H9 (cell line): ENCODE measurements at regions not wholly inside any gene's neighbourhood (a gene's known extent, or its start where the extent isn't known, plus 50 kb on each side); places are given as distances from the start of the nearest gene placed in this dataset.

Experiments
- DNase-seq: peaks from one replicate; pipeline ENCODE4 v3.0.0-alpha.2; 2017
- H2AFZ ChIP-seq: one replicate; pipeline ENCODE4 v1.6.1; 2013; ENCODE audit warnings: mild to moderate bottlenecking, low read length, control low read depth, moderate library complexity
- H2AK5ac ChIP-seq: 2 replicates; pipeline ENCODE4 v1.6.1; 2013; ENCODE audit warnings: low read length, control low read depth, mixed read lengths; ENCODE audit not compliant: insufficient read length
- H2BK120ac ChIP-seq: one replicate; pipeline ENCODE4 v1.6.1; 2013; ENCODE audit warnings: low read depth, mild to moderate bottlenecking, low read length, control low read depth, inconsistent platforms; ENCODE audit not compliant: poor library complexity, severe bottlenecking
- H2BK12ac ChIP-seq: 2 replicates; pipeline ENCODE4 v1.6.1; 2013; ENCODE audit warnings: low read length, control low read depth, mixed read lengths, low read depth; ENCODE audit not compliant: insufficient read length
- H2BK15ac ChIP-seq: 2 replicates; pipeline ENCODE4 v1.6.1; 2013; ENCODE audit warnings: low read depth, low read length, control low read depth
- H2BK20ac ChIP-seq: one replicate; pipeline ENCODE4 v1.6.1; 2013; ENCODE audit warnings: low read depth, mild to moderate bottlenecking, low read length, control low read depth, inconsistent platforms; ENCODE audit not compliant: poor library complexity, severe bottlenecking
- H2BK5ac ChIP-seq: 2 replicates; pipeline ENCODE4 v1.6.1; 2013; ENCODE audit warnings: low read length, control low read depth, mixed read lengths; ENCODE audit not compliant: insufficient read length
- H3K14ac ChIP-seq: 2 replicates; pipeline ENCODE4 v1.6.1; 2013; ENCODE audit warnings: low read length, control low read depth; ENCODE audit not compliant: insufficient read depth
- H3K18ac ChIP-seq: 2 replicates; pipeline ENCODE4 v1.6.1; 2013; ENCODE audit warnings: low read depth, mild to moderate bottlenecking, mixed read lengths, low read length, control low read depth; ENCODE audit not compliant: insufficient read length
- H3K23ac ChIP-seq: 2 replicates; pipeline ENCODE4 v1.6.1; 2013; ENCODE audit warnings: low read length, control low read depth, mixed read lengths, low read depth; ENCODE audit not compliant: insufficient read length
- H3K23me2 ChIP-seq: 2 replicates; pipeline ENCODE4 v1.6.1; 2013; ENCODE audit warnings: low read depth, mild to moderate bottlenecking, mixed read lengths, low read length, control low read depth; ENCODE audit not compliant: insufficient read length, poor library complexity, severe bottlenecking
- H3K27ac ChIP-seq: 2 replicates; pipeline ENCODE4 v1.5.1; 2013; ENCODE audit warnings: low read length, control low read depth, mixed read lengths, low read depth; ENCODE audit not compliant: insufficient read length
- H3K27me3 ChIP-seq: 2 replicates; pipeline ENCODE4 v1.6.1; 2013; ENCODE audit warnings: low read length, control low read depth, inconsistent platforms; ENCODE audit not compliant: insufficient read depth
- H3K4ac ChIP-seq: 2 replicates; pipeline ENCODE4 v1.6.1; 2013; ENCODE audit warnings: low read depth, mild to moderate bottlenecking, control low read depth, inconsistent platforms, low read length, moderate library complexity
- H3K4me1 ChIP-seq: 2 replicates; pipeline ENCODE4 v1.6.1; 2013; ENCODE audit warnings: low read length, control low read depth, inconsistent platforms; ENCODE audit not compliant: insufficient read depth
- H3K4me2 ChIP-seq: 2 replicates; pipeline ENCODE4 v1.6.1; 2013; ENCODE audit warnings: low read length, control low read depth, mixed read lengths; ENCODE audit not compliant: insufficient read length, insufficient read depth
- H3K56ac ChIP-seq: 2 replicates; pipeline ENCODE4 v1.6.1; 2013; ENCODE audit warnings: low read depth, mild to moderate bottlenecking, mixed read lengths, low read length, control low read depth; ENCODE audit not compliant: insufficient read length
- H3K79me1 ChIP-seq: 2 replicates; pipeline ENCODE4 v1.6.1; 2013; ENCODE audit warnings: low read depth, mild to moderate bottlenecking, moderate library complexity, low read length, control low read depth, inconsistent platforms; ENCODE audit not compliant: insufficient read depth, poor library complexity, severe bottlenecking
- H3K79me2 ChIP-seq: 2 replicates; pipeline ENCODE4 v1.6.1; 2013; ENCODE audit warnings: low read length, control low read depth, inconsistent platforms; ENCODE audit not compliant: insufficient read depth
- H3K9ac ChIP-seq: 2 replicates; pipeline ENCODE4 v1.6.1; 2013; ENCODE audit warnings: low read length, control low read depth, mixed read lengths; ENCODE audit not compliant: insufficient read length; ENCODE audit errors: extremely low read depth
- H3K9me3 ChIP-seq: one replicate; pipeline ENCODE4 v1.6.1; 2013; ENCODE audit warnings: low read depth, low read length, inconsistent platforms; ENCODE audit not compliant: control insufficient read depth
- H3T11ph ChIP-seq: one replicate; pipeline ENCODE4 v1.6.1; 2013; ENCODE audit warnings: mild to moderate bottlenecking, low read length, control low read depth, inconsistent platforms
- H4K20me1 ChIP-seq: one replicate; pipeline ENCODE4 v1.6.1; 2013; ENCODE audit not compliant: control insufficient read depth, insufficient read length, insufficient read depth
- H4K5ac ChIP-seq: 2 replicates; pipeline ENCODE4 v1.6.1; 2013; ENCODE audit warnings: low read depth, mild to moderate bottlenecking, mixed read lengths, low read length, control low read depth; ENCODE audit not compliant: insufficient read length
- H4K8ac ChIP-seq: replicated peaks from 2 replicates; pipeline ENCODE4 v1.6.1; 2013; ENCODE audit warnings: low read length, control low read depth, mixed read lengths, low read depth; ENCODE audit not compliant: insufficient read length
- H4K91ac ChIP-seq: 2 replicates; pipeline ENCODE4 v1.6.1; 2013; ENCODE audit warnings: low read depth, mild to moderate bottlenecking, moderate library complexity, mixed read lengths, low read length, control low read depth; ENCODE audit not compliant: insufficient read length
- H3K27ac Mint-ChIP-seq, 3 experiments: 2 replicates in 2 of 3; 3 replicates in 1 of 3; pipeline ENCODE4 v1.8.0; 2020 to 2021; ENCODE audit warnings: mixed read lengths in 3 of 3, mild to moderate bottlenecking in 1 of 3, moderate library complexity in 1 of 3
- H3K27me3 Mint-ChIP-seq: 2 replicates; pipeline ENCODE4 v1.8.0; 2021; ENCODE audit warnings: low read depth, mild to moderate bottlenecking, moderate library complexity, mixed read lengths
- H3K36me3 Mint-ChIP-seq, 3 experiments: 2 replicates in 2 of 3; 3 replicates in 1 of 3; pipeline ENCODE4 v1.8.0; 2020 to 2021; ENCODE audit warnings: low read depth in 3 of 3, mixed read lengths in 3 of 3; ENCODE audit not compliant: insufficient read depth in 1 of 3
- H3K4me1 Mint-ChIP-seq, 2 experiments: 2 replicates each; pipeline ENCODE4 v1.8.0; 2020; ENCODE audit warnings: mixed read lengths in 2 of 2
- H3K4me3 Mint-ChIP-seq, 2 experiments: 2 replicates in 1 of 2; 3 replicates in 1 of 2; pipeline ENCODE4 v1.8.0; 2020 to 2021; ENCODE audit warnings: mild to moderate bottlenecking in 2 of 2, mixed read lengths in 2 of 2, moderate library complexity in 1 of 2
- H3K9me3 Mint-ChIP-seq, 2 experiments: 2 replicates in 1 of 2; 3 replicates in 1 of 2; pipeline ENCODE4 v1.8.0; 2020; ENCODE audit warnings: mild to moderate bottlenecking in 2 of 2, mixed read lengths in 2 of 2, moderate library complexity in 1 of 2
- CTCF ChIP-seq: fragments of 200-600 bp; sonication (generic); conservative IDR thresholded peaks from 3 replicates; pipeline ENCODE4 v1.8.0; 2021; ENCODE audit warnings: antibody characterized with exemption, mild to moderate bottlenecking
- WGBS: extraction: QIAGEN DNeasy Blood & Tissue Kit; methylation state at CpG from one replicate; pipeline ENCODE4 v1.1.7; 2013; ENCODE audit warnings: missing lambda C conversion rate, low lambda C conversion rate, mixed read lengths; ENCODE audit not compliant: insufficient read length; ENCODE audit errors: extremely low coverage; 5-methylcytosine and 5-hydroxymethylcytosine counted together

- no CpG with 5 or more reads among the region's 4 CpGs for WGBS
- Histone ChIP-seq H4K8ac (no peak overlapping the region), H4K5ac (no peak overlapping the region), H2BK5ac (no peak overlapping the region), H3K23ac (no peak overlapping the region), H3K56ac (no peak overlapping the region), H2AFZ (no peak overlapping the region), H3T11ph (no peak overlapping the region), H2BK120ac (no peak overlapping the region), H3K79me2 (no peaks in the 10 kb centered on the region), H3K79me1 (no peaks in the 10 kb centered on the region), H3K27ac (no peak overlapping the region), H3K4me1 (no peaks in the 10 kb centered on the region), H4K20me1 (no peaks in the 10 kb centered on the region), H3K23me2 (no peaks in the 10 kb centered on the region), H3K9ac (no peak overlapping the region), H2BK15ac (no peak overlapping the region), H3K9me3 (no peaks in the 10 kb centered on the region), H3K14ac (no peak overlapping the region), H2AK5ac (no peak overlapping the region), H2BK12ac (no peak overlapping the region), H3K4ac (no peak overlapping the region), H4K91ac (no peak overlapping the region), H3K4me2 (no peak overlapping the region), H3K27me3 (no peaks in the 10 kb centered on the region), H3K18ac (no peak overlapping the region), H2BK20ac (no peak overlapping the region)
- no peak for DNase-seq
- TF ChIP-seq CTCF = no peak
- Mint-ChIP-seq H3K9me3 (peaks cover 6 to 12% of the 10 kb centered on the region in 2 experiments; a peak in 3 of 5 replicates), H3K27ac (no peak overlapping the region), H3K27me3 (no peaks in the 10 kb centered on the region; the same call in 1 of the 2 replicates), H3K4me3 (no peak overlapping the region), H3K4me1 (peaks cover 7 to 10% of the 10 kb centered on the region in 2 experiments), H3K36me3 (peaks cover 0 to 6% (median 4%) of the 10 kb centered on the region in 3 experiments; a peak in 4 of 7 replicates)
Measured at GRCh38 chr6:51057296-51057695, 238.6 kb downstream of the TFAP2B start.
